HFF-Myc (cell line): ENCODE measurements at regions not wholly inside any gene's neighbourhood (a gene's known extent, or its start where the extent isn't known, plus 50 kb on each side); places are given as distances from the start of the nearest gene placed in this dataset.
"Not testable (repeated sequence)": the region's sequence is repeated elsewhere in the genome, so short reads cannot be mapped to it uniquely, and the experiment has no call there.

ENCODE experiments used
- DNase-seq: peaks from one replicate; pipeline ENCODE4 v3.0.0-alpha.2; 2011; ENCODE audit warnings: low read depth; ENCODE audit errors: extremely low read depth
- H3K4me3 ChIP-seq: replicated peaks from 2 replicates; pipeline ENCODE4 v1.5.1; 2011; ENCODE audit warnings: low read depth, mild to moderate bottlenecking, control low read depth, low read length
- TF ChIP-seq, protein P1 (sequence below): IDR thresholded peaks from 2 replicates; pipeline ENCODE4 v1.5.1; 2012; ENCODE audit warnings: mild to moderate bottlenecking, low read depth, low read length, control low read depth; ENCODE audit errors: missing control alignments

- no peak overlapping the region for H3K4me3 ChIP-seq
- DNase-seq, result no peak
- TF ChIP-seq, protein P1, sequence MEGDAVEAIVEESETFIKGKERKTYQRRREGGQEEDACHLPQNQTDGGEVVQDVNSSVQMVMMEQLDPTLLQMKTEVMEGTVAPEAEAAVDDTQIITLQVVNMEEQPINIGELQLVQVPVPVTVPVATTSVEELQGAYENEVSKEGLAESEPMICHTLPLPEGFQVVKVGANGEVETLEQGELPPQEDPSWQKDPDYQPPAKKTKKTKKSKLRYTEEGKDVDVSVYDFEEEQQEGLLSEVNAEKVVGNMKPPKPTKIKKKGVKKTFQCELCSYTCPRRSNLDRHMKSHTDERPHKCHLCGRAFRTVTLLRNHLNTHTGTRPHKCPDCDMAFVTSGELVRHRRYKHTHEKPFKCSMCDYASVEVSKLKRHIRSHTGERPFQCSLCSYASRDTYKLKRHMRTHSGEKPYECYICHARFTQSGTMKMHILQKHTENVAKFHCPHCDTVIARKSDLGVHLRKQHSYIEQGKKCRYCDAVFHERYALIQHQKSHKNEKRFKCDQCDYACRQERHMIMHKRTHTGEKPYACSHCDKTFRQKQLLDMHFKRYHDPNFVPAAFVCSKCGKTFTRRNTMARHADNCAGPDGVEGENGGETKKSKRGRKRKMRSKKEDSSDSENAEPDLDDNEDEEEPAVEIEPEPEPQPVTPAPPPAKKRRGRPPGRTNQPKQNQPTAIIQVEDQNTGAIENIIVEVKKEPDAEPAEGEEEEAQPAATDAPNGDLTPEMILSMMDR, result no peak
These were observed 111.7 kb upstream of the COBL start for GRCh38 chr7:51428217-51428887.

GRCh38 chr7:51426163-51426562 is 109.6 kb upstream of the COBL start:
- H3K4me3 ChIP-seq, result no peak overlapping the region
- DNase-seq, result no peak
- TF ChIP-seq, protein P1, result no peak

- DNase-seq, H3K4me3 ChIP-seq: not testable (repeated sequence)
These were observed 93.3 kb upstream of the COBL start for GRCh38 chr7:51409934-51410333.

- H3K4me3 ChIP-seq, DNase-seq: not testable (repeated sequence)
These were observed 81.0 kb upstream of the COBL start for GRCh38 chr7:51397608-51398007.

GRCh38 chr7:51393003-51393402 is 76.4 kb upstream of the COBL start:
- not testable (repeated sequence) for H3K4me3 ChIP-seq, DNase-seq

- H3K4me3 ChIP-seq, DNase-seq: not testable (repeated sequence)
These were observed 73.3 kb upstream of the COBL start for GRCh38 chr7:51389952-51390351.

- not testable (repeated sequence) for DNase-seq, H3K4me3 ChIP-seq
These were observed 72.7 kb upstream of the COBL start for GRCh38 chr7:51389216-51389812.

DNA sequence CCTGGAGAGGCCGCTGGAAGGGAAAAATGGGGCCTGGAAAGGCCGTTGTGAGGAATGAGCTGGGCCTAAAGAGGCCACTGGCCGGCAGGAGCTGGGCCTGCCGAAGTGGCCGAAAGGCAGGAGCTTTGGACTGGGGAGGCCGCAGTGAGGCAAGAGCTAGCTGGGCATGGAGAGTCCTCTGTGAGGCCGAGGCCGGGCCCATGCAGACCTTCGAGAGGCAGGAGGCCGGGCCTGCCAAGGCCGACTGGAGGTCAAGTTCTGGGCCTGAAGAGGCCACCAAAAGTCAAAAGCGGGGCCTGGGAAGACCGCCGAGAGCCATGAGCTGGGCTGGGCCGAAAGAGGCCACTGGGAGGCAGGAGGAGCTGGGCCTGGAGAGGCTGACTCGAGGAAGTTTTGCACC is 71.6 kb upstream of the COBL start:
- not testable (repeated sequence) for H3K4me3 ChIP-seq, DNase-seq

DNA sequence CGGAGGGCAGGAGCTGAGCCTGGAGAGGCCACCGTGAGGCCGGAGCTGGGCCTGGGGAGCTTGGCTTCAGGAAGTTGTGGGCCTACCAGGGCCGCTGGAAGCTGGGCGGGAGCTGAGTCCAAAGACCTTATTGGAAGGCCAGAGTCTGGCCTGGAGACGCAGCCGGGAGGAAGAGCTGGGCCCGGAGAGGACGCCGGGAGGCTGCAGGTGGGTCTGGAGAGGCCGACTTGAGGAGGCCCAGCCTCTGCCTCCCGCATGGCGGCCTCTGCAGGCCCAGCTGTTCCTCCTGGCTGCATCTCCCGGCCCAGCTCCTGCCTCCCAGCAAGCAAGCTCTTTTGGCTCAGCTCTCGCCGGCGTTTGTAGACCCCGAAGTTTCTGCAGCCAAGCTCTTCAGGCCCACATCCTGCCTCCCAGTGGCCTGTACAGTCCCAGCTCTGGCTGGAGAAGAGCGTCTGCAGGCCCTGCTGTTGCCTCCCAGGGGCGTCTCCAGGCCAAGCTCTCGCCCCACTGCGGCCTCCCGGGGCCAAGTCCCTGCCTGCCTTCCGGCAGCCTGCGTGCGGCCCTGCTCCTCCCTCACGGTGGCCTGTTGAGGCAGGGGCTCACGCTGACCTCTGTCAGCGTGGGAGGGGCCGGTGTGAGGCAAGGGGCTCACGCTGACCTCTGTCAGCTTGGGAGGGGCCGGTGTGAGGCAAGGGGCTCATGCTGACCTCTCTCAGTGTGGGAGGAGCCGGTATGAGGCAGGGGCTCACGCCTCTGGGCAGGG is 70.4 kb upstream of the COBL start:
- DNase-seq, H3K4me3 ChIP-seq: not testable (repeated sequence)

DNA sequence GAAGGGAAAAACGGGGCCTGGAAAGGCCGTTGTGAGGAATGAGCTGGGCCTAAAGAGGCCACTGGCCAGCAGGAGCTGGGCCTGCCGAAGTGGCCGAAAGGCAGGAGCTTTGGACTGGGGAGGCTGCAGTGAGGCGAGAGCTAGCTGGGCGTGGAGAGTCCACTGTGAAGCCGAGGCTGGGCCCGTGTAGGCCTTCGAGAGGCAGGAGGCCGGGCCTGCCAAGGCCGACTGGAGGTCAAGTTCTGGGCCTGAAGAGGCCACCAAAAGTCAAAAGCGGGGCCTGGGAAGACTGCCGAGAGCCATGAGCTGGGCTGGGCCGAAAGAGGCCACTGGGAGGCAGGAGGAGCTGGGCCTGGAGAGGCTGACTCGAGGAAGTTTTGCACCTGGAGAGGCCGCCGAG is 69.6 kb upstream of the COBL start:
- H3K4me3 ChIP-seq, result not testable (repeated sequence)

DNA sequence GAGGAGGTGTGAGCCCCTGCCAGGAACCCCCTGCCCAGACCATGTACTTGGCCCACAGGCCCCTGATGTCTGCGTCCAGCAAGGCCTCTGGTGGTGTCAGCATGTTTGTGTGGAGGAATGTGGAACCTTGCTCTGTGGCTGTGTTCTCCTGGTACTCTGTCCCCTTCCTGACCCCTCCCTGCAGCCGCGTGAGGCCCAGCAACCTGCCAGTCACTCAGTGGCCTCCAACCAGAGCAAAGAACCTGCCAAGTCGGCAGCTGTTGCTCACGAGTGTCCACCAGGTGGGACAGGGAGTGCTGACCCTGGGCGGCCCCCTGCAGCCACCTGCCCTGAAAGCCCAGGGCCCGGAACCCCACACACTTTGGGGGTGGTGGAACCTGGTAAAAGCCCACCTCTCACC is 65.6 kb upstream of the COBL start:
- not testable (repeated sequence) for H3K4me3 ChIP-seq, DNase-seq

More for the DNA sequence above, 69.6 kb upstream of the COBL start:
- not testable (repeated sequence) for DNase-seq
